ENCODE measurements at regions not wholly inside any gene's neighbourhood (a gene's known extent, or its start where the extent isn't known, plus 50 kb on each side); places are given as distances from the start of the nearest gene placed in this dataset.
"Not testable (repeated sequence)": the region's sequence is repeated elsewhere in the genome, so short reads cannot be mapped to it uniquely, and the experiment has no call there.

GRCh38 chr7:111676167-111676566 is 113.9 kb upstream of the IMMP2L start:
- no peak for FAIRE-seq

- FAIRE-seq = no peak
These were observed 110.6 kb upstream of the IMMP2L start for GRCh38 chr7:111672901-111673300.

GRCh38 chr7:111671927-111672326 is 109.6 kb upstream of the IMMP2L start:
- no peak for FAIRE-seq

- no peak for FAIRE-seq
These were observed 106.4 kb upstream of the IMMP2L start for GRCh38 chr7:111668711-111669110.

- FAIRE-seq = no peak
These were observed 105.2 kb upstream of the IMMP2L start for GRCh38 chr7:111667488-111667887.

- FAIRE-seq = no peak
These were observed 104.0 kb upstream of the IMMP2L start for GRCh38 chr7:111666260-111666659.

- no peak for FAIRE-seq
These were observed 101.5 kb upstream of the IMMP2L start for GRCh38 chr7:111663771-111664170.

GRCh38 chr7:111662386-111662785 is 100.1 kb upstream of the IMMP2L start:
- no peak for FAIRE-seq

- no peak for FAIRE-seq
These were observed 98.2 kb upstream of the IMMP2L start for GRCh38 chr7:111660478-111660877.

GRCh38 chr7:111658546-111658945 is 96.3 kb upstream of the IMMP2L start:
- FAIRE-seq = no peak

- FAIRE-seq = no peak
These were observed 94.7 kb upstream of the IMMP2L start for GRCh38 chr7:111657018-111657417.

- FAIRE-seq = no peak
These were observed 92.1 kb upstream of the IMMP2L start for GRCh38 chr7:111654343-111654742.

GRCh38 chr7:111653846-111654245 is 91.6 kb upstream of the IMMP2L start:
- no peak for FAIRE-seq

- FAIRE-seq = peak; percentile 65
These were observed 88.2 kb upstream of the IMMP2L start for GRCh38 chr7:111650456-111650999.

GRCh38 chr7:111647881-111648280 is 85.6 kb upstream of the IMMP2L start:
- FAIRE-seq = no peak

GRCh38 chr7:111644595-111644994 is 82.3 kb upstream of the IMMP2L start:
- FAIRE-seq = not testable (repeated sequence)

GRCh38 chr7:111642373-111642772 is 80.1 kb upstream of the IMMP2L start:
- FAIRE-seq = no peak

- no peak for FAIRE-seq
These were observed 78.1 kb upstream of the IMMP2L start for GRCh38 chr7:111640416-111640815.

- FAIRE-seq = no peak
These were observed 77.6 kb upstream of the IMMP2L start for GRCh38 chr7:111639934-111640333.

- no peak for FAIRE-seq
These were observed 75.8 kb upstream of the IMMP2L start for GRCh38 chr7:111638078-111638477.

GRCh38 chr7:111633878-111634277 is 71.6 kb upstream of the IMMP2L start:
- FAIRE-seq = no peak

- FAIRE-seq = no peak
These were observed 68.6 kb upstream of the IMMP2L start for GRCh38 chr7:111630862-111631261.

GRCh38 chr7:111622084-111622483 is 59.8 kb upstream of the IMMP2L start:
- FAIRE-seq = no peak

Measured in islet of Langerhans (tissue), 1 donor.